IMR-90 (cell line): ENCODE measurements at regions not wholly inside any gene's neighbourhood (a gene's known extent, or its start where the extent isn't known, plus 50 kb on each side); places are given as distances from the start of the nearest gene placed in this dataset.
A peak's percentile ranks its signal among the peaks of the same experiment; 100 is the strongest.

Experiments used
- ATAC-seq: fragments of 200-7000 bp; cut with Tn5 transposase; 2 replicates; pipeline ENCODE4 v1.9.1; 2020; ENCODE audit warnings: low read depth, mild to moderate bottlenecking, moderate library complexity
- BruUV-seq: library from RNA; stranded (reverse); fragments of 400-500 nt; replicated peaks from 2 replicates; lab custom pipeline; 2021; lab: Mats Ljungman, UMichigan
- CTCF ChIA-PET: fragments of 300-600 bp; formaldehyde crosslinking; extraction: SDS; loops from one replicate; lab custom pipeline; 2021; ENCODE audit warnings: antibody characterized with exemption; lab: Yijun Ruan, JAX
- POLR2A ChIA-PET: fragments of 300-600 bp; sonication (Branson Sonifier 250); formaldehyde crosslinking; loops from one replicate; lab custom pipeline; 2022; ENCODE audit warnings: antibody characterized with exemption; ENCODE audit not compliant: unreplicated experiment; lab: Charles Lee
- DNase-seq: peaks from one replicate; pipeline ENCODE4 v3.0.0; 2013
- H2AFZ ChIP-seq: replicated peaks from 2 replicates; pipeline ENCODE3; 2013; ENCODE audit warnings: low read length, mild to moderate bottlenecking; ENCODE audit not compliant: poor library complexity
- H2AK5ac ChIP-seq: 2 replicates; pipeline ENCODE4 v1.6.1; 2013; ENCODE audit warnings: low read depth, low read length, inconsistent platforms
- H2AK9ac ChIP-seq: replicated peaks from 2 replicates; pipeline ENCODE3; 2013; ENCODE audit warnings: mild to moderate bottlenecking, low read depth, low read length, moderate library complexity; ENCODE audit not compliant: poor library complexity
- H2BK120ac ChIP-seq: 2 replicates; pipeline ENCODE4 v1.6.1; 2013; ENCODE audit warnings: low read depth, low read length, inconsistent platforms
- H2BK15ac ChIP-seq: 3 replicates; pipeline ENCODE4 v1.6.1; 2013; ENCODE audit warnings: low read depth, low read length, inconsistent platforms
- H2BK20ac ChIP-seq: 2 replicates; pipeline ENCODE4 v1.6.1; 2013; ENCODE audit warnings: low read depth, mild to moderate bottlenecking, inconsistent platforms, low read length, moderate library complexity
- H2BK5ac ChIP-seq: 2 replicates; pipeline ENCODE4 v1.6.1; 2013; ENCODE audit warnings: mild to moderate bottlenecking, low read depth, low read length, inconsistent platforms; ENCODE audit not compliant: poor library complexity, severe bottlenecking
- H3K14ac ChIP-seq: replicated peaks from 2 replicates; pipeline ENCODE4 v1.6.1; 2013; ENCODE audit warnings: low read depth, low read length, inconsistent platforms
- H3K18ac ChIP-seq: 2 replicates; pipeline ENCODE4 v1.6.1; 2013; ENCODE audit warnings: low read depth, low read length, control low read depth
- H3K23ac ChIP-seq: 2 replicates; pipeline ENCODE4 v1.6.1; 2013; ENCODE audit warnings: low read depth, low read length, inconsistent platforms
- H3K27ac ChIP-seq: 2 replicates; pipeline ENCODE4 v1.5.1; 2013; ENCODE audit warnings: mild to moderate bottlenecking, control low read depth, low read length; ENCODE audit not compliant: insufficient read depth
- H3K27me3 ChIP-seq: 2 replicates; pipeline ENCODE4 v1.6.1; 2013; ENCODE audit warnings: low read length; ENCODE audit not compliant: control insufficient read depth, insufficient read depth
- H3K36me3 ChIP-seq: 2 replicates; pipeline ENCODE4 v1.6.1; 2013; ENCODE audit warnings: low read length, mixed read lengths; ENCODE audit not compliant: control insufficient read depth, insufficient read depth
- H3K4ac ChIP-seq: 2 replicates; pipeline ENCODE4 v1.6.1; 2013; ENCODE audit warnings: low read depth, low read length, inconsistent platforms
- H3K4me1 ChIP-seq: 2 replicates; pipeline ENCODE4 v1.6.1; 2013; ENCODE audit warnings: low read length, mixed read lengths; ENCODE audit not compliant: control insufficient read depth, insufficient read depth
- H3K4me2 ChIP-seq: 2 replicates; pipeline ENCODE4 v1.6.1; 2013; ENCODE audit warnings: low read depth, mild to moderate bottlenecking, control low read depth, low read length, moderate library complexity
- H3K4me3 ChIP-seq: 2 replicates; pipeline ENCODE4 v1.5.1; 2013; ENCODE audit warnings: low read depth, mild to moderate bottlenecking, control low read depth, low read length, moderate library complexity; ENCODE audit not compliant: insufficient read depth
- H3K56ac ChIP-seq: 2 replicates; pipeline ENCODE4 v1.6.1; 2013; ENCODE audit warnings: low read length, inconsistent platforms; ENCODE audit not compliant: insufficient read depth; ENCODE audit errors: extremely low read depth
- H3K79me1 ChIP-seq, 2 experiments: 2 replicates each; pipeline ENCODE4 v1.6.1; 2013; ENCODE audit warnings: low read length in 2 of 2, inconsistent platforms in 1 of 2, low read depth in 1 of 2
- H3K9ac ChIP-seq: 2 replicates; pipeline ENCODE4 v1.6.1; 2013; ENCODE audit warnings: low read depth, low read length, control low read depth
- H3K9me1 ChIP-seq: 2 replicates; pipeline ENCODE4 v1.6.1; 2013; ENCODE audit warnings: low read length, inconsistent platforms; ENCODE audit not compliant: insufficient read depth
- H3K9me3 ChIP-seq: 2 replicates; pipeline ENCODE4 v1.6.1; 2013; ENCODE audit warnings: low read length; ENCODE audit not compliant: control insufficient read depth, insufficient read depth
- H4K20me1 ChIP-seq: 2 replicates; pipeline ENCODE4 v1.6.1; 2013; ENCODE audit warnings: low read length, inconsistent platforms; ENCODE audit not compliant: insufficient read depth
- H4K5ac ChIP-seq: 2 replicates; pipeline ENCODE4 v1.6.1; 2013; ENCODE audit warnings: mild to moderate bottlenecking, low read depth, low read length, control low read depth
- H4K8ac ChIP-seq, 2 experiments: 2 replicates each; pipeline ENCODE4 v1.6.1; 2013; ENCODE audit warnings: low read depth in 2 of 2, low read length in 2 of 2, control low read depth in 1 of 2, inconsistent platforms in 1 of 2
- H4K91ac ChIP-seq: 2 replicates; pipeline ENCODE4 v1.6.1; 2013; ENCODE audit warnings: low read depth, low read length, inconsistent platforms; ENCODE audit not compliant: insufficient read depth
- BHLHE40 ChIP-seq: fragments of 150-350 bp; IDR thresholded peaks from 2 replicates; pipeline ENCODE4 v1.6.1; 2016; ENCODE audit warnings: mild to moderate bottlenecking, low read depth, low read length
- CEBPB ChIP-seq: IDR thresholded peaks from 2 replicates; pipeline ENCODE4 v1.6.1; 2012; ENCODE audit warnings: low read depth, low read length, improper control_type of control experiment
- CHD1 ChIP-seq: IDR thresholded peaks from 2 replicates; pipeline ENCODE4 v1.6.1; 2012; ENCODE audit warnings: low read depth, low read length, improper control_type of control experiment
- ELK1 ChIP-seq: fragments of 150-350 bp; IDR thresholded peaks from 2 replicates; pipeline ENCODE4 v1.6.1; 2016; ENCODE audit warnings: low read depth, mild to moderate bottlenecking, low read length, moderate library complexity, borderline replicate concordance
- FOS ChIP-seq: fragments of 150-350 bp; IDR thresholded peaks from 2 replicates; pipeline ENCODE4 v1.6.1; 2016; ENCODE audit warnings: low read depth, low read length
- MAFK ChIP-seq: IDR thresholded peaks from 2 replicates; pipeline ENCODE4 v1.6.1; 2012; ENCODE audit warnings: low read depth, low read length, improper control_type of control experiment
- MXI1 ChIP-seq: IDR thresholded peaks from 2 replicates; pipeline ENCODE4 v1.6.1; 2012; ENCODE audit warnings: low read depth, mild to moderate bottlenecking, low read length, moderate library complexity, borderline replicate concordance
- NFE2L2 ChIP-seq: fragments of 150-350 bp; IDR thresholded peaks from 2 replicates; pipeline ENCODE4 v1.6.1; 2016; ENCODE audit warnings: low read depth, mild to moderate bottlenecking, low read length
- POLR2A ChIP-seq: IDR thresholded peaks from 2 replicates; pipeline ENCODE4 v1.6.1; 2012; ENCODE audit warnings: mild to moderate bottlenecking, low read depth, low read length
- RAD21 ChIP-seq: IDR thresholded peaks from 2 replicates; pipeline ENCODE4 v1.6.1; 2012; ENCODE audit warnings: low read length, improper control_type of control experiment
- RCOR1 ChIP-seq: IDR thresholded peaks from 2 replicates; pipeline ENCODE4 v1.6.1; 2012; ENCODE audit warnings: mild to moderate bottlenecking, low read length, improper control_type of control experiment; ENCODE audit not compliant: insufficient replicate concordance
- RFX5 ChIP-seq: IDR thresholded peaks from 2 replicates; pipeline ENCODE4 v1.8.0; 2012; ENCODE audit warnings: low read depth, mild to moderate bottlenecking, low read length, moderate library complexity
- SMC3 ChIP-seq: fragments of 150-350 bp; IDR thresholded peaks from 2 replicates; pipeline ENCODE4 v1.6.1; 2016; ENCODE audit warnings: low read depth, mild to moderate bottlenecking, antibody characterized with exemption, low read length, moderate library complexity
- WGBS, 2 experiments: methylation state at CpG; one replicate each; pipeline versions ENCODE4 v1.1.5 to v1.1.7; 2013; ENCODE audit warnings: missing lambda C conversion rate in 2 of 2; ENCODE audit not compliant: insufficient read length in 1 of 2; ENCODE audit errors: extremely low coverage in 2 of 2; 5-methylcytosine and 5-hydroxymethylcytosine counted together
- dilution Hi-C: fragments of 300-500 bp; cut with HindIII; formaldehyde crosslinking; loops from one replicate; pipeline ENCODE4 v1.14.3; 2018; ENCODE audit warnings: low sequenced_read_pairs; ENCODE audit not compliant: unreplicated experiment
- in situ Hi-C: fragments of 300-500 bp; cut with MboI; formaldehyde crosslinking; loops from 3 replicates; pipeline ENCODE4 v1.14.3; 2019; ENCODE audit warnings: low sequenced_read_pairs, inconsistent platforms, mixed read lengths
- intact Hi-C: fragments of 100-400 bp; cut with micrococcal nuclease; formaldehyde crosslinking; loops from 2 replicates; pipeline ENCODE4 v1.10.0; 2022
- TF ChIP-seq, protein P1 (sequence below): conservative IDR thresholded peaks from 2 replicates; pipeline ENCODE4 v1.5.1; 2012; ENCODE audit warnings: mild to moderate bottlenecking, low read depth, low read length, improper control_type of control experiment
- TF ChIP-seq, protein P2 (sequence below): fragments of 150-350 bp; IDR thresholded peaks from 2 replicates; pipeline ENCODE4 v1.6.1; 2017; ENCODE audit warnings: mild to moderate bottlenecking, antibody characterized with exemption, low read length, low read depth

- Histone ChIP-seq H3K9me3 (no peaks in the 10 kb centered on the region), H3K36me3 (no peaks in the 10 kb centered on the region), H4K91ac (no peak overlapping the region), H3K4me3 (no peak overlapping the region), H3K14ac (no peak overlapping the region), H3K27ac (no peak overlapping the region), H2AFZ (no peak overlapping the region), H4K20me1 (no peaks in the 10 kb centered on the region), H2BK120ac (no peak overlapping the region), H2AK5ac (no peak overlapping the region), H2BK15ac (no peak overlapping the region), H3K4ac (no peak overlapping the region), H3K18ac (no peak overlapping the region), H2AK9ac (no peak overlapping the region), H2BK5ac (no peak overlapping the region), H3K23ac (no peak overlapping the region), H3K79me1 (no peaks in the 10 kb centered on the region), H3K9me1 (peaks cover 3% of the 10 kb centered on the region; the same call in 1 of the 2 replicates), H2BK20ac (no peak overlapping the region), H3K9ac (no peak overlapping the region), H3K27me3 (peaks cover 3% of the 10 kb centered on the region), H3K4me2 (no peak overlapping the region), H4K8ac (no peak overlapping the region), H3K4me1 (peaks cover 1% of the 10 kb centered on the region; the same call in 1 of the 2 replicates), H3K56ac (no peak overlapping the region), H4K5ac (no peak overlapping the region)
- ATAC-seq (peak; percentile 35; the same call in 1 of the 2 replicates), DNase-seq (no peak)
- WGBS, 2 experiments: no CpG with 5 or more reads among the region's 4 CpGs
- in situ Hi-C loops (no loop called here), dilution Hi-C loops (no loop called here), intact Hi-C loops (no loop called here)
- ChIA-PET POLR2A (no interaction called here), CTCF (no interaction called here)
- BruUV-seq: no TSS peak
- TF ChIP-seq RAD21: no peak
- TF ChIP-seq BHLHE40: no peak
- TF ChIP-seq SMC3: no peak
- TF ChIP-seq, protein P1, sequence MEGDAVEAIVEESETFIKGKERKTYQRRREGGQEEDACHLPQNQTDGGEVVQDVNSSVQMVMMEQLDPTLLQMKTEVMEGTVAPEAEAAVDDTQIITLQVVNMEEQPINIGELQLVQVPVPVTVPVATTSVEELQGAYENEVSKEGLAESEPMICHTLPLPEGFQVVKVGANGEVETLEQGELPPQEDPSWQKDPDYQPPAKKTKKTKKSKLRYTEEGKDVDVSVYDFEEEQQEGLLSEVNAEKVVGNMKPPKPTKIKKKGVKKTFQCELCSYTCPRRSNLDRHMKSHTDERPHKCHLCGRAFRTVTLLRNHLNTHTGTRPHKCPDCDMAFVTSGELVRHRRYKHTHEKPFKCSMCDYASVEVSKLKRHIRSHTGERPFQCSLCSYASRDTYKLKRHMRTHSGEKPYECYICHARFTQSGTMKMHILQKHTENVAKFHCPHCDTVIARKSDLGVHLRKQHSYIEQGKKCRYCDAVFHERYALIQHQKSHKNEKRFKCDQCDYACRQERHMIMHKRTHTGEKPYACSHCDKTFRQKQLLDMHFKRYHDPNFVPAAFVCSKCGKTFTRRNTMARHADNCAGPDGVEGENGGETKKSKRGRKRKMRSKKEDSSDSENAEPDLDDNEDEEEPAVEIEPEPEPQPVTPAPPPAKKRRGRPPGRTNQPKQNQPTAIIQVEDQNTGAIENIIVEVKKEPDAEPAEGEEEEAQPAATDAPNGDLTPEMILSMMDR: no peak
- TF ChIP-seq, protein P2, sequence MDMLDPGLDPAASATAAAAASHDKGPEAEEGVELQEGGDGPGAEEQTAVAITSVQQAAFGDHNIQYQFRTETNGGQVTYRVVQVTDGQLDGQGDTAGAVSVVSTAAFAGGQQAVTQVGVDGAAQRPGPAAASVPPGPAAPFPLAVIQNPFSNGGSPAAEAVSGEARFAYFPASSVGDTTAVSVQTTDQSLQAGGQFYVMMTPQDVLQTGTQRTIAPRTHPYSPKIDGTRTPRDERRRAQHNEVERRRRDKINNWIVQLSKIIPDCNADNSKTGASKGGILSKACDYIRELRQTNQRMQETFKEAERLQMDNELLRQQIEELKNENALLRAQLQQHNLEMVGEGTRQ: no peak
- no peak for TF ChIP-seq ELK1
- no peak for TF ChIP-seq MAFK
- no peak for TF ChIP-seq POLR2A
- no peak for TF ChIP-seq NFE2L2
- no peak for TF ChIP-seq FOS
- no peak for TF ChIP-seq RFX5
- no peak for TF ChIP-seq RCOR1
- TF ChIP-seq CHD1: no peak
- no peak for TF ChIP-seq CEBPB
- TF ChIP-seq MXI1: no peak
These were observed 267.2 kb downstream of the RHOU start for GRCh38 chr1:229002451-229002960.
